ENCODE measurements at regions not wholly inside any gene's neighbourhood (a gene's known extent, or its start where the extent isn't known, plus 50 kb on each side); places are given as distances from the start of the nearest gene placed in this dataset.

GRCh38 chr3:191901741-191902140 lies 440.8 kb downstream of the PYDC2 start:
- no peak for TF ChIP-seq POLR2AphosphoS5 (IDR thresholded peaks at IDR 0.05)
- no peak for TF ChIP-seq POLR2A (IDR thresholded peaks at IDR 0.05)
- TF ChIP-seq CTCF (IDR thresholded peaks at IDR 0.05 in 8 of 11, conservative IDR thresholded peaks at IDR 0.05 in 3 of 11), result no peak
- Histone ChIP-seq H3K9me3 (no peaks in the 10 kb centered on the region), H3K4me3 (no peak overlapping the region), H3K27ac (no peak overlapping the region), H3K4me1 (no peaks in the 10 kb centered on the region), H3K36me3 (no peaks in the 10 kb centered on the region), H3K27me3 (replicated peaks in 1 of 7) (no peaks in the 10 kb centered on the region)
- 75 to 91% (median 83%) methylated on average over 2 of the region's 2 CpGs for WGBS, 5 donors
- no peak for DNase-seq
- intact Hi-C loops (cut with DNase I; ENCODE audit: low total_unique reads), result no loop called here

GRCh38 chr3:191912616-191913204 lies 451.7 kb downstream of the PYDC2 start:
- intact Hi-C loops (cut with DNase I; ENCODE audit: low total_unique reads), result no loop called here
- no peak overlapping the region for H3K27ac ChIP-seq
- 75 to 85% (median 78%) methylated on average over 11 of the region's 11 CpGs for WGBS, 5 donors
- no peaks in the 10 kb centered on the region for H3K27me3 ChIP-seq (replicated peaks in 1 of 7)
- no peak for DNase-seq
- TF ChIP-seq POLR2A (IDR thresholded peaks at IDR 0.05) (no peak), POLR2AphosphoS5 (IDR thresholded peaks at IDR 0.05) (no peak), CTCF (IDR thresholded peaks at IDR 0.05 in 8 of 11, conservative IDR thresholded peaks at IDR 0.05 in 3 of 11) (no peak)
- H3K4me3 ChIP-seq, result no peak overlapping the region
- no peaks in the 10 kb centered on the region for H3K36me3 ChIP-seq
- H3K4me1 ChIP-seq, result no peaks in the 10 kb centered on the region
- peaks cover 0 to 15% (median 0%) of the 10 kb centered on the region in 8 donors for H3K9me3 ChIP-seq

- DNase-seq, result no peak
- no peak for TF ChIP-seq CTCF (IDR thresholded peaks at IDR 0.05 in 8 of 11, conservative IDR thresholded peaks at IDR 0.05 in 3 of 11)
- no peak for TF ChIP-seq POLR2A (IDR thresholded peaks at IDR 0.05)
- no peak for TF ChIP-seq POLR2AphosphoS5 (IDR thresholded peaks at IDR 0.05)
- H3K4me1 ChIP-seq, result no peaks in the 10 kb centered on the region
These were observed 454.7 kb downstream of the PYDC2 start for GRCh38 chr3:191915712-191916111.

GRCh38 chr3:191919491-191920026 lies 458.6 kb downstream of the PYDC2 start:
- TF ChIP-seq POLR2A (IDR thresholded peaks at IDR 0.05) (no peak), POLR2AphosphoS5 (IDR thresholded peaks at IDR 0.05) (no peak), CTCF (IDR thresholded peaks at IDR 0.05 in 8 of 11, conservative IDR thresholded peaks at IDR 0.05 in 3 of 11) (no peak)
- Histone ChIP-seq H3K9me3 (no peaks in the 10 kb centered on the region), H3K4me1 (no peaks in the 10 kb centered on the region), H3K36me3 (no peaks in the 10 kb centered on the region), H3K4me3 (no peak overlapping the region), H3K27me3 (replicated peaks in 1 of 7) (no peaks in the 10 kb centered on the region), H3K27ac (no peak overlapping the region)
- DNase-seq, result no peak
- intact Hi-C loops (cut with DNase I; ENCODE audit: low total_unique reads), result no loop called here
- WGBS, 5 donors, result 53 to 90% (median 71%) methylated on average over 3 of the region's 3 CpGs

More at GRCh38 chr3:191915712-191916111, 454.7 kb downstream of the PYDC2 start:
- 78 to 87% (median 81%) methylated on average over 2 of the region's 2 CpGs for WGBS, 5 donors
- Histone ChIP-seq H3K27ac (no peak overlapping the region), H3K36me3 (no peaks in the 10 kb centered on the region), H3K9me3 (peaks cover 0 to 15% (median 0%) of the 10 kb centered on the region in 8 donors), H3K27me3 (replicated peaks in 1 of 7) (no peaks in the 10 kb centered on the region), H3K4me3 (no peak overlapping the region)
- intact Hi-C loops (cut with DNase I; ENCODE audit: low total_unique reads), result no loop called here

All from spleen (tissue), 11 donors.